Smooth muscle cell (in vitro differentiated cells): ENCODE measurements at regions not wholly inside any gene's neighbourhood (a gene's known extent, or its start where the extent isn't known, plus 50 kb on each side); places are given as distances from the start of the nearest gene placed in this dataset.

ENCODE experiments used
- DNase-seq: peaks from one replicate; lab custom pipeline; 2025; ENCODE audit not compliant: unreplicated experiment; lab: John Stamatoyannopoulos, UW
- H2AFZ ChIP-seq: fragments of 200-600 bp; sonication (generic); 2 replicates; pipeline ENCODE4 v1.6.0; 2016; ENCODE audit warnings: antibody characterized with exemption, low read depth, mild to moderate bottlenecking
- H3F3A ChIP-seq: fragments of 200-600 bp; sonication (generic); 2 replicates; pipeline ENCODE4 v1.6.0; 2017; ENCODE audit warnings: antibody characterized with exemption, low read depth
- H3K27ac ChIP-seq: fragments of 200-600 bp; sonication (generic); 2 replicates; pipeline ENCODE4 v1.5.1; 2016; ENCODE audit warnings: low read depth, mild to moderate bottlenecking
- H3K27me3 ChIP-seq: fragments of 200-600 bp; sonication (generic); 2 replicates; pipeline ENCODE4 v1.6.1; 2016; ENCODE audit warnings: low read depth, mild to moderate bottlenecking
- H3K36me3 ChIP-seq: fragments of 200-600 bp; sonication (generic); 2 replicates; pipeline ENCODE4 v1.5.1; 2016; ENCODE audit warnings: low read depth
- H3K4me1 ChIP-seq: fragments of 200-600 bp; sonication (generic); 2 replicates; pipeline ENCODE4 v1.5.1; 2016; ENCODE audit warnings: low read depth
- H3K4me2 ChIP-seq: fragments of 200-600 bp; sonication (generic); 2 replicates; pipeline ENCODE4 v1.6.0; 2016; ENCODE audit warnings: mild to moderate bottlenecking
- H3K4me3 ChIP-seq: fragments of 200-600 bp; sonication (generic); 2 replicates; pipeline ENCODE4 v1.5.1; 2016; ENCODE audit warnings: mild to moderate bottlenecking
- H3K79me2 ChIP-seq: fragments of 200-600 bp; sonication (generic); 2 replicates; pipeline ENCODE4 v1.6.0; 2016; ENCODE audit warnings: low read depth, mild to moderate bottlenecking
- H3K9ac ChIP-seq: fragments of 200-600 bp; sonication (generic); 2 replicates; pipeline ENCODE4 v1.6.0; 2016; ENCODE audit warnings: low read depth
- H3K9me3 ChIP-seq: fragments of 200-600 bp; sonication (generic); replicated peaks from 2 replicates; pipeline ENCODE4 v1.5.1; 2016; ENCODE audit warnings: low read depth
- H4K20me1 ChIP-seq: fragments of 200-600 bp; sonication (generic); 2 replicates; pipeline ENCODE4 v1.6.0; 2016; ENCODE audit warnings: low read depth
- WGBS: methylation state at CpG from one replicate; pipeline ENCODE4 v1.1.7; 2016; ENCODE audit warnings: low lambda C conversion rate; 5-methylcytosine and 5-hydroxymethylcytosine counted together
- TF ChIP-seq, protein P1 (sequence below): fragments of 200-600 bp; sonication (generic); IDR thresholded peaks from 2 replicates; pipeline ENCODE4 v1.5.1; 2017; ENCODE audit warnings: borderline replicate concordance, mild to moderate bottlenecking, antibody characterized with exemption; ENCODE audit not compliant: insufficient read depth, poor library complexity, severe bottlenecking

DNA sequence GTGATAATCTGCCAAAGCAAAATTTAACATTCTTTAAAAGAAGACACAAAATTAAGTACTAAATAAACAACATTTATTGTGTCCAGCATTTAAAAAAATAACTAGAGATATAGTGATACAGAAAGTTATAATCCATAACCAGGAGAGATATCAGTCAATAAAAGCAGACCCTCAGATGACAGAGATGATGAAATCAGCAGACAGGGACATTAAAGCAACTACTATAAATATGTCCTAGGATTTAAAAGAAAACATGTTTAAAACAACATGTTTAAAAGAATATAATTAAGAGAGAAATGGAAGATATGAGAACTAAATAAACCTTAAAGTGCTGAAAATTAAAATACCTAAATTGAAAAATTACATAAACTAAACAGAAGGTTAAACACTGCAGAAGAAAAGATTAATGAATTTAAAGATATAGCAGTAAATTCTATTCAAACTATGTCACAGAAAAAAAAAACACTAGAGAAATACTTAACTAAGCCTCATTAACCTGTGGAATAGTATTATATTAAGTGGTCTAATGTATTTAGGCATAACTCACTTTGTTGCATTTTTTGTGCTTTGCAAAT, 261.2 kb upstream of the NR5A2 start:
- no peak for DNase-seq
- H3K9ac ChIP-seq, result no peak overlapping the region
- TF ChIP-seq, protein P1, sequence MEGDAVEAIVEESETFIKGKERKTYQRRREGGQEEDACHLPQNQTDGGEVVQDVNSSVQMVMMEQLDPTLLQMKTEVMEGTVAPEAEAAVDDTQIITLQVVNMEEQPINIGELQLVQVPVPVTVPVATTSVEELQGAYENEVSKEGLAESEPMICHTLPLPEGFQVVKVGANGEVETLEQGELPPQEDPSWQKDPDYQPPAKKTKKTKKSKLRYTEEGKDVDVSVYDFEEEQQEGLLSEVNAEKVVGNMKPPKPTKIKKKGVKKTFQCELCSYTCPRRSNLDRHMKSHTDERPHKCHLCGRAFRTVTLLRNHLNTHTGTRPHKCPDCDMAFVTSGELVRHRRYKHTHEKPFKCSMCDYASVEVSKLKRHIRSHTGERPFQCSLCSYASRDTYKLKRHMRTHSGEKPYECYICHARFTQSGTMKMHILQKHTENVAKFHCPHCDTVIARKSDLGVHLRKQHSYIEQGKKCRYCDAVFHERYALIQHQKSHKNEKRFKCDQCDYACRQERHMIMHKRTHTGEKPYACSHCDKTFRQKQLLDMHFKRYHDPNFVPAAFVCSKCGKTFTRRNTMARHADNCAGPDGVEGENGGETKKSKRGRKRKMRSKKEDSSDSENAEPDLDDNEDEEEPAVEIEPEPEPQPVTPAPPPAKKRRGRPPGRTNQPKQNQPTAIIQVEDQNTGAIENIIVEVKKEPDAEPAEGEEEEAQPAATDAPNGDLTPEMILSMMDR, result no peak
- no peak overlapping the region for H3K27ac ChIP-seq
- no peak overlapping the region for H3K4me2 ChIP-seq
- no peaks in the 10 kb centered on the region for H3K79me2 ChIP-seq
- no peaks in the 10 kb centered on the region for H3K4me1 ChIP-seq
- no peaks in the 10 kb centered on the region for H3K27me3 ChIP-seq
- no peak overlapping the region for H3K4me3 ChIP-seq
- H3F3A ChIP-seq, result no peaks in the 10 kb centered on the region
- H2AFZ ChIP-seq, result no peak overlapping the region
- no peaks in the 10 kb centered on the region for H4K20me1 ChIP-seq
- H3K36me3 ChIP-seq, result no peaks in the 10 kb centered on the region
- H3K9me3 ChIP-seq, result no peaks in the 10 kb centered on the region

DNA sequence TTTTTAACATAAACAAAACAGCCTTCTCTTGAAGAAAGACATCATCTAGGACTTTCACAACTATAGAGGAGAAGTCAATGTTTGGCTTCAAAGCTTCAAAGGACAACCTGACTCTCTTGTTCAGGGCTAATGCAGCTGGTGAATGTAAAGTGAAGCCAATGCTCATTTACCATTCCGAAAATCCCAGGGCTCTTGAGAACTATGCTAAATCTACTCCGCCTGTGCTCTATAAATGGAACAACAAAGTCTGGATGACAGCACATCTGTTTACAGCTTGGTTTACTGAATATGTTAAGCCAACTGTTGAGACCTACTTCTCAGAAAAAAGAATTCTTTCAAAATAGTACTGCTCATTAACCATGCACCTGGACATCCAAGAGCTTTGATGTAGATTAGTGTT, 259.8 kb upstream of the NR5A2 start:
- 85% methylated on average over 2 of the region's 2 CpGs for WGBS

DNA sequence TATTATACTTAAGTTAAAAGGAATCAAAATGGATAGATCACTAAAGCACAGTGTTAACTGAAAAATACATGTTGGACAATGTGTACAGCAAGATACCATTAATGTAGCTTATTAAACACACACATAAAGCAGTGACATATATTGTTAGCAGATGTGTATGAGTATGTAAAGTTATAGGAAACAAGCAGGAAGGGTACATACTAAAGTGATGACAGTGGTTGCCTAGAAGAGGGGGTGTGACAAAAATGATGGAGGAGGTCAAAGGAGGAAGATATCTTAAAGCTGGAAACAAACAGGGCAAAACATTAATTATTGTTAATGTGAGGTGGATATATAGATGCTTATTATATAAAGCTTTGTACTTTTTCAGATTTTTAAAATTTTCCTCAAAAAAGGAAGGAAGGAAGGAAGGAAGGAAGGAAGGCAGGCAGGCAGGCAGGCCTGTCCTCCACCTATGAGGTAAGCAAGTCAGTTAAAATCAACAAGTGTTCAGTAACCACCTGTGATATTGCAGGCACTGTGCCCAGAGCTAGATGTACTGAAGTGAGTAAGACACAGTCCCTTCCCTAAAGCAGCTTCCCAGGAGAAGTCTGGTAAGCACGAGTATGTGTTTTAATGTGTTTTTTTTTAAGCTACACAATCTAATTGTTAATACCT, 252.9 kb upstream of the NR5A2 start:
- TF ChIP-seq, protein P1, result no peak
- Histone ChIP-seq H3K9me3 (no peaks in the 10 kb centered on the region), H3K4me2 (no peak overlapping the region), H4K20me1 (no peaks in the 10 kb centered on the region), H3K79me2 (no peaks in the 10 kb centered on the region), H3K27me3 (peaks cover 16% of the 10 kb centered on the region), H2AFZ (no peak overlapping the region), H3K27ac (no peak overlapping the region), H3K36me3 (no peaks in the 10 kb centered on the region), H3K4me3 (no peak overlapping the region), H3F3A (no peaks in the 10 kb centered on the region), H3K9ac (no peak overlapping the region), H3K4me1 (no peaks in the 10 kb centered on the region)
- DNase-seq, result no peak
- 81% methylated on average over 1 of the region's 1 CpG for WGBS

More for the DNA sequence above, 259.8 kb upstream of the NR5A2 start:
- H2AFZ ChIP-seq, result no peak overlapping the region
- H3K9ac ChIP-seq, result no peak overlapping the region
- no peaks in the 10 kb centered on the region for H3K9me3 ChIP-seq
- H3K4me2 ChIP-seq, result no peak overlapping the region
- no peaks in the 10 kb centered on the region for H3K36me3 ChIP-seq
- H3K79me2 ChIP-seq, result no peaks in the 10 kb centered on the region
- H3K4me1 ChIP-seq, result no peaks in the 10 kb centered on the region
- H3K4me3 ChIP-seq, result no peak overlapping the region
- no peaks in the 10 kb centered on the region for H4K20me1 ChIP-seq
- no peaks in the 10 kb centered on the region for H3F3A ChIP-seq
- TF ChIP-seq, protein P1, result no peak
- H3K27ac ChIP-seq, result no peak overlapping the region
- no peak for DNase-seq
- no peaks in the 10 kb centered on the region for H3K27me3 ChIP-seq

DNA sequence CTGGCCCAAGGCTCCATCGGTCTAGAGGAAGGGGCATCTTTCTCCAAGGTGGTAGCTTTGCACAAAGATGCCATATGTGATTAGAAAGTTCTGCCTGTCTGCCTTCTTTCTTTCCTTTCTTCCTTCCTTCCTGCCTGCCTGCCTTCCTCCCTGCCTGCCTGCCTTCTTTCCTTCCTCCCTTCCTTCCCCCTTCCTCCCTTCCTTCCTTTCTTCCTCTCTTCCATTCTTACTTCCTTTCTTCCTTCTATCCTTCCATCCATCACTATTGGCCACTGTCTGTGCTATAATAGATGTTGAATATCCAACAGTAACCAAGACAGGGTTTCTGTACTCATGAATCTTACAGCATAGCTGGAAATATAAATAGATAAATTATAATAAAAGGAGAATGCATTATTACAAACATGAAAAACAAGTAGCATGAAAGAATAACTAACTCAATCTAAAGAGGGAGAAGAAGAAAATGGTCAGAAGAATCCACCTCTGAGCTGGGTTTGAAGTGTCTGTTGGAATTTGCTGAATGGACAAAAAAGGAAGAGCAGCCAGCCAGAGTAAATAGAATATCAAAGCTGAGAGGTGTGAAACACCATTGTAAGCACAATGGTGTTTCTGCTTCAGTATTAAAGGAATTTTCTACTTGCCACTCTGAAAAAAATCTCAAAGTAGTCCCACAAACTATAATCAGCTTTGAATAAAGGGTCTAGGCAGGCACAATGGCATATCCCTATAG, 250.6 kb upstream of the NR5A2 start:
- H3K36me3 ChIP-seq, result no peaks in the 10 kb centered on the region
- 89% methylated on average over 1 of the region's 1 CpG for WGBS
- no peaks in the 10 kb centered on the region for H3K4me1 ChIP-seq
- no peaks in the 10 kb centered on the region for H3K79me2 ChIP-seq
- TF ChIP-seq, protein P1, result no peak
- no peaks in the 10 kb centered on the region for H4K20me1 ChIP-seq
- no peaks in the 10 kb centered on the region for H3K9me3 ChIP-seq
- H3K4me2 ChIP-seq, result no peak overlapping the region
- H2AFZ ChIP-seq, result no peak overlapping the region
- H3K9ac ChIP-seq, result no peak overlapping the region
- no peak overlapping the region for H3K4me3 ChIP-seq
- DNase-seq, result no peak
- no peaks in the 10 kb centered on the region for H3F3A ChIP-seq
- peaks cover 16% of the 10 kb centered on the region for H3K27me3 ChIP-seq
- H3K27ac ChIP-seq, result no peak overlapping the region
